GM10248 (cell line): ENCODE measurements at regions not wholly inside any gene's neighbourhood (a gene's known extent, or its start where the extent isn't known, plus 50 kb on each side); places are given as distances from the start of the nearest gene placed in this dataset.

Experiments
- CTCF ChIA-PET: fragments of 300-600 bp; sonication (Branson Sonifier 250); formaldehyde crosslinking; extraction: SDS; loops from one replicate; lab custom pipeline; 2021; ENCODE audit warnings: antibody characterized with exemption; lab: Yijun Ruan, JAX
- POLR2A ChIA-PET: fragments of 350-650 bp; sonication (Branson Sonifier 250); formaldehyde crosslinking; extraction: SDS; loops from one replicate; lab custom pipeline; 2020; ENCODE audit warnings: antibody characterized with exemption; lab: Yijun Ruan, JAX
- DNase-seq: peaks from one replicate; pipeline ENCODE4 v3.0.0; 2012; ENCODE audit errors: extremely low spot score
- CTCF ChIP-seq: IDR thresholded peaks from 2 replicates; pipeline ENCODE4 v1.5.1; 2012; ENCODE audit warnings: mild to moderate bottlenecking, low read depth; ENCODE audit errors: extremely low read depth, missing control alignments, control extremely low read depth

- no peak for TF ChIP-seq CTCF
- DNase-seq = no peak
- ChIA-PET CTCF (interaction anchor here (1.5 kb wide), 1 partner anchor 82 kb away, joined by 4 read pairs; no protein-coding TSS in a partner anchor), POLR2A (no interaction called here)
Measured at GRCh38 chr11:45572354-45573123, 92.9 kb downstream of the CHST1 start.

- POLR2A ChIA-PET = no interaction called here
- DNase-seq = no peak
- CTCF ChIA-PET = interaction anchor here (1.4 kb wide), 1 partner anchor 8 kb away, joined by 3 read pairs; no protein-coding TSS in a partner anchor
- no peak for TF ChIP-seq CTCF
Measured at GRCh38 chr11:45569776-45570175, 95.6 kb downstream of the CHST1 start.

- ChIA-PET POLR2A (no interaction called here), CTCF (interaction anchor here (0.9 kb wide), 1 partner anchor 12 kb away, joined by 3 read pairs; no protein-coding TSS in a partner anchor)
- no peak for DNase-seq
- TF ChIP-seq CTCF = no peak
Measured at GRCh38 chr11:45568049-45568448, 97.4 kb downstream of the CHST1 start.

GRCh38 chr11:45565446-45565988, 99.9 kb downstream of the CHST1 start:
- TF ChIP-seq CTCF = no peak
- ChIA-PET POLR2A (no interaction called here), CTCF (no interaction called here)
- no peak for DNase-seq

- ChIA-PET CTCF (interaction anchor here (1.1 to 1.6 kb wide), 2 partner anchors 13 to 15 kb away, joined by 3 to 4 read pairs; no protein-coding TSS in a partner anchor), POLR2A (no interaction called here)
- no peak for TF ChIP-seq CTCF
- no peak for DNase-seq
Measured at GRCh38 chr11:45563810-45564209, 101.6 kb downstream of the CHST1 start.

GRCh38 chr11:45563171-45563570, 102.3 kb downstream of the CHST1 start:
- no peak for TF ChIP-seq CTCF
- ChIA-PET POLR2A (no interaction called here), CTCF (interaction anchor here (1.6 kb wide), 1 partner anchor 12 kb away, joined by 4 read pairs; no protein-coding TSS in a partner anchor)
- DNase-seq = no peak
